ENCODE measurements at regions not wholly inside any gene's neighbourhood (a gene's known extent, or its start where the extent isn't known, plus 50 kb on each side); places are given as distances from the start of the nearest gene placed in this dataset.

DNA sequence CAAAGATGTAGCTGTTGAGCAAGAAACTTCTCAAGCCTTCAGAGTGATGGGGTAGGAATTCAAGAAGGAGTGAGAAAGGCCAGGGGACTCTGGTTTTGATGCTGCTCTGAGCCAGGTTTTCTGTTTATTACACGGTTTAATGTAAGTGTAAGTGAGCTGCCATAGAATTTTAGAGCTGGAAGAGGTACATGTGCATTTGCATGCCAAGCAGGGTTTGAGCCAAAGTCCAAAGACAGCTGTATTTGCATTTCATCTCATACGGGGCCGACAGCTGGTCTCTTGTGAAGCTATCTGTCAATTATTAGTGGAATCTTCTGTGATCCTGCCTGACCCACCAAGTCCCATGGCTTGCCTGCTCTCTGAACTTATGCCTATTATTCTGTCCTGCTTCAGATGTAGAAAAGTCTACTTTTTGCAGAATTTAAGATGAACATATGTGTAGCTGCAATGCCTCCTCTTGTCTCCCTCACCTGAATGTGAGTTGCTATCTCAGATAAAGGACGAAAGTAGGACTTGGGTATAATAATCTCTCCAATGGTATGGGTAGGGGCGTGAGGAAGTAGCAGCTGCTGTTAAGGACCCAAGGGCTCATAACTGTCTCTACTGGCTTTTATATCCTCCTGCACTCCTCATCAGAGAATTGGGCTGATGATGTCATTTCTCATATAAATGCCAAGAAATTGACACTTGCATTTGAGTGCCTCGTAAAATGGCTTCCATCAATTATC lies 160.0 kb downstream of the SQOR start:
- BruUV-seq (replicated peaks) = no TSS peak
- H2AFZ ChIP-seq (ENCODE audit: low read length) = no peak overlapping the region
- H4K20me1 ChIP-seq (ENCODE audit: insufficient read depth, low read length) = no peaks in the 10 kb centered on the region
- ChIA-PET CTCF (ENCODE audit: unreplicated experiment) (interaction anchor here (1.0 to 1.4 kb wide), 5 partner anchors 13 to 502 kb away, joined by 3 to 9 read pairs (median 3); no protein-coding TSS in a partner anchor), POLR2A (interaction anchor here (1.0 to 2.1 kb wide), 3 partner anchors 19 to 69 kb away, joined by 3 to 6 read pairs (median 5); no protein-coding TSS in a partner anchor)
- H3K9me3 ChIP-seq (ENCODE audit: low read length) = no peaks in the 10 kb centered on the region
- no peaks in the 10 kb centered on the region for H3K79me2 ChIP-seq (ENCODE audit: insufficient read depth, low read depth, low read length)
- no peaks in the 10 kb centered on the region for H3K36me3 ChIP-seq (ENCODE audit: insufficient read depth, low read length)
- H3K4me3 ChIP-seq (ENCODE audit: low read depth, low read length, poor library complexity, severe bottlenecking) = no peak overlapping the region
- H3K9me2 ChIP-seq (ENCODE audit: insufficient read depth, low read length) = no peaks in the 10 kb centered on the region
- H3K4me2 ChIP-seq (ENCODE audit: low read length) = no peak overlapping the region
- DNase-seq (ENCODE audit: low spot score) = no peak
- no peak overlapping the region for H3K27ac ChIP-seq (ENCODE audit: low read depth, low read length, poor library complexity, severe bottlenecking)
- intact Hi-C loops (cut with micrococcal nuclease; ENCODE audit: unreplicated experiment) = loop anchor here (5.0 to 10.0 kb wide), 2 partner anchors 297 to 510 kb away; no protein-coding TSS in a partner anchor
- TF ChIP-seq, protein P1, sequence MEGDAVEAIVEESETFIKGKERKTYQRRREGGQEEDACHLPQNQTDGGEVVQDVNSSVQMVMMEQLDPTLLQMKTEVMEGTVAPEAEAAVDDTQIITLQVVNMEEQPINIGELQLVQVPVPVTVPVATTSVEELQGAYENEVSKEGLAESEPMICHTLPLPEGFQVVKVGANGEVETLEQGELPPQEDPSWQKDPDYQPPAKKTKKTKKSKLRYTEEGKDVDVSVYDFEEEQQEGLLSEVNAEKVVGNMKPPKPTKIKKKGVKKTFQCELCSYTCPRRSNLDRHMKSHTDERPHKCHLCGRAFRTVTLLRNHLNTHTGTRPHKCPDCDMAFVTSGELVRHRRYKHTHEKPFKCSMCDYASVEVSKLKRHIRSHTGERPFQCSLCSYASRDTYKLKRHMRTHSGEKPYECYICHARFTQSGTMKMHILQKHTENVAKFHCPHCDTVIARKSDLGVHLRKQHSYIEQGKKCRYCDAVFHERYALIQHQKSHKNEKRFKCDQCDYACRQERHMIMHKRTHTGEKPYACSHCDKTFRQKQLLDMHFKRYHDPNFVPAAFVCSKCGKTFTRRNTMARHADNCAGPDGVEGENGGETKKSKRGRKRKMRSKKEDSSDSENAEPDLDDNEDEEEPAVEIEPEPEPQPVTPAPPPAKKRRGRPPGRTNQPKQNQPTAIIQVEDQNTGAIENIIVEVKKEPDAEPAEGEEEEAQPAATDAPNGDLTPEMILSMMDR (conservative IDR thresholded peaks at IDR 0.05; ENCODE audit: low read length) = no peak
- TF ChIP-seq EZH2phosphoT487 (IDR thresholded peaks at IDR 0.05; ENCODE audit: borderline replicate concordance, low read depth, low read length) = no peak
- H3K4me1 ChIP-seq (ENCODE audit: insufficient read depth, low read length, poor library complexity, severe bottlenecking) = peaks cover 22% of the 10 kb centered on the region

DNA sequence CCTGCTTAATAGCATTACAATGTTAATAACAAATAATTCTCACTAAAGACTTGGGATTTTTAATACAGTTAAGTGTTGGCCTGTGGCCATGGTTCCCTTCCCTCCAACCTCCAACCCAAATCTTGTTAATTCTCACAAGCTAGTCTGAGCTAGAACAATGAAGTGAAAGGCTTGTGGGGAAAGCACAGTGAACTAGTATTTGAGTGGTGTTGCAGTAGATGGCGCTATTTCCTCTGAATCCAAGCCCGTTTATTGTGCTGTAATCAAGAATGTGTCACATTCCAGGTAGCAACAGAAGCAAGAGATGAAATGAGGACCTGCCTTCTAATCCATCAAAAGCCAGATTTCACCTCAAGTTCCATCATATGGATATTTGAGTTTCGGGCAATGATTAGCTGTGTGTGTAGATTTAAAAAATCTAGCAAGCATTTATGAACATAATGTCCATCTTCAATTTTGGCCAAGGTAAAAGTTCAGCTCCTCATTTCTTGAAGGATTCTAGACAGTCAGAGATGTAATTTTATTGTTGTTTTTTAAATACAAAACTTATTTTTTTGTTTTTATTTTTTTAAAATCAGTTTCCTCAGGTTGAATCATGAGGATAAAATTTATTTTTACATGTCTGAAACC lies 160.7 kb downstream of the SQOR start:
- H3K4me3 ChIP-seq (ENCODE audit: low read depth, low read length, poor library complexity, severe bottlenecking) = no peak overlapping the region
- H4K20me1 ChIP-seq (ENCODE audit: insufficient read depth, low read length) = no peaks in the 10 kb centered on the region
- H3K27ac ChIP-seq (ENCODE audit: low read depth, low read length, poor library complexity, severe bottlenecking) = no peak overlapping the region
- ChIA-PET POLR2A (interaction anchor here (0.8 to 2.1 kb wide), 6 partner anchors 12 to 92 kb away, joined by 3 to 6 read pairs (median 3); no protein-coding TSS in a partner anchor), CTCF (ENCODE audit: unreplicated experiment) (interaction anchor here (0.9 to 1.4 kb wide), 6 partner anchors 14 to 502 kb away, joined by 3 to 9 read pairs (median 3); no protein-coding TSS in a partner anchor)
- H3K9me3 ChIP-seq (ENCODE audit: low read length) = no peaks in the 10 kb centered on the region
- H3K36me3 ChIP-seq (ENCODE audit: insufficient read depth, low read length) = no peaks in the 10 kb centered on the region
- H3K9me2 ChIP-seq (ENCODE audit: insufficient read depth, low read length) = no peaks in the 10 kb centered on the region
- H3K79me2 ChIP-seq (ENCODE audit: insufficient read depth, low read depth, low read length) = no peaks in the 10 kb centered on the region
- TF ChIP-seq, protein P1 (conservative IDR thresholded peaks at IDR 0.05; ENCODE audit: low read length) = peak; percentile 90
- no peak for TF ChIP-seq EZH2phosphoT487 (IDR thresholded peaks at IDR 0.05; ENCODE audit: borderline replicate concordance, low read depth, low read length)
- no peak overlapping the region for H3K4me2 ChIP-seq (ENCODE audit: low read length)
- DNase-seq (ENCODE audit: low spot score) = peak; percentile 65
- no TSS peak for BruUV-seq (replicated peaks)
- intact Hi-C loops (cut with micrococcal nuclease; ENCODE audit: unreplicated experiment) = loop anchor here (5.0 to 10.0 kb wide), 2 partner anchors 297 to 509 kb away; no protein-coding TSS in a partner anchor
- H2AFZ ChIP-seq (ENCODE audit: low read length) = 0 out of 2 replicates have a peak overlapping the region, but pooled peaks have one; percentile 6
- peaks cover 19% of the 10 kb centered on the region for H3K4me1 ChIP-seq (ENCODE audit: insufficient read depth, low read length, poor library complexity, severe bottlenecking)

Measured in OCI-LY7 (cell line).